ENCODE measurements at regions not wholly inside any gene's neighbourhood (a gene's known extent, or its start where the extent isn't known, plus 50 kb on each side); places are given as distances from the start of the nearest gene placed in this dataset.

DNA sequence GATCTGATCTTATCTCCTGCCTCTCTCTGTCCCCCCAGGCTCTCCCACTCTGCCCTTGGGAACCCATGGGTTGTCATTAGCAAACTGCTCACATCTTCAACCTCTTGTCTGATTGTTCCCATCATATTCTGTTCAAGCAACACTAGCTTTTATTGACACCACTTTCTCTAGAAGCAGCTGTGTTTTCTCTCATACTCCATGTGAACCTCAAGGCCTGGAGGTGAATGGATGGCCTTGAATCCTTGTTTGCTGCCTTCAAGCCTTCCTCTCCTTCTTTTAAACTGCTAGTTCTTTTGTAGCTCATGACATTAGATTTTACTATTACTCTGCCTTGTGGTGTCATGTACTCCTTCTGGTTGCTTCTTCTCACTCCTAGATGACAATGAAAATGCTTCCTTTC, 149.5 kb upstream of the WDFY3 start:
- TF ChIP-seq CTCF (IDR thresholded peaks at IDR 0.05) = no peak
- no peak for TF ChIP-seq POLR2A (IDR thresholded peaks at IDR 0.05)
